Stimulated activated CD8-positive, alpha-beta memory T cell treated with anti-CD3 and anti-CD28 coated beads, Interleukin-2, amount 100 ng/mL, for 1 hour (primary cell): ENCODE measurements at regions not wholly inside any gene's neighbourhood (a gene's known extent, or its start where the extent isn't known, plus 50 kb on each side); places are given as distances from the start of the nearest gene placed in this dataset.

Experiments
- DNase-seq, 2 donors: peaks; one replicate each; pipeline ENCODE4 v3.0.0-alpha.2; 2020; ENCODE audit warnings: low read depth in 2 of 2

- no peak for DNase-seq
Observed at GRCh38 chr1:157292302-157292701, 154.1 kb upstream of the ETV3 start.

GRCh38 chr1:157291083-157291482, 152.9 kb upstream of the ETV3 start:
- no peak for DNase-seq

- no peak for DNase-seq
Observed at GRCh38 chr1:157289424-157290105, 151.4 kb upstream of the ETV3 start.

GRCh38 chr1:157288996-157289395, 150.8 kb upstream of the ETV3 start:
- DNase-seq: no peak

GRCh38 chr1:157288492-157288891, 150.3 kb upstream of the ETV3 start:
- no peak for DNase-seq

GRCh38 chr1:157288006-157288405, 149.8 kb upstream of the ETV3 start:
- DNase-seq: no peak

GRCh38 chr1:157287462-157287861, 149.3 kb upstream of the ETV3 start:
- no peak for DNase-seq

GRCh38 chr1:157286646-157287420, 148.6 kb upstream of the ETV3 start:
- no peak for DNase-seq

- DNase-seq: no peak
Observed at GRCh38 chr1:157286096-157286495, 147.9 kb upstream of the ETV3 start.

- no peak for DNase-seq
Observed at GRCh38 chr1:157284451-157284850, 146.3 kb upstream of the ETV3 start.

- DNase-seq: no peak
Observed at GRCh38 chr1:157279802-157280140, 141.6 kb upstream of the ETV3 start.

GRCh38 chr1:157279138-157279801, 141.1 kb upstream of the ETV3 start:
- no peak for DNase-seq

- no peak for DNase-seq
Observed at GRCh38 chr1:157278383-157279137, 140.4 kb upstream of the ETV3 start.

- no peak for DNase-seq
Observed at GRCh38 chr1:157277913-157278312, 139.7 kb upstream of the ETV3 start.

- DNase-seq: no peak
Observed at GRCh38 chr1:157277281-157277680, 139.1 kb upstream of the ETV3 start.

GRCh38 chr1:157274698-157275534, 136.7 kb upstream of the ETV3 start:
- DNase-seq: no peak

- DNase-seq: no peak
Observed at GRCh38 chr1:157272729-157273524, 134.7 kb upstream of the ETV3 start.

- DNase-seq: no peak
Observed at GRCh38 chr1:157272264-157272663, 134.1 kb upstream of the ETV3 start.

GRCh38 chr1:157270705-157271274, 132.6 kb upstream of the ETV3 start:
- no peak for DNase-seq
